KBM-7 (cell line): ENCODE measurements at regions not wholly inside any gene's neighbourhood (a gene's known extent, or its start where the extent isn't known, plus 50 kb on each side); places are given as distances from the start of the nearest gene placed in this dataset.
A peak's percentile ranks its signal among the peaks of the same experiment; 100 is the strongest.

Experiments used
- DNase-seq: peaks from one replicate; pipeline ENCODE4 v3.0.0-alpha.2; 2015
- in situ Hi-C: fragments of 300-500 bp; cut with MboI; formaldehyde crosslinking; loops from 2 replicates; pipeline ENCODE4 v1.14.3; 2020; ENCODE audit warnings: low sequenced_read_pairs, low pct_unique_long_range_greater_than_20kb, mixed read lengths

GRCh38 chr2:19503406-19503805 is 145.0 kb upstream of the OSR1 start:
- in situ Hi-C loops: no loop called here
- no peak for DNase-seq

GRCh38 chr2:19500126-19500525 is 141.7 kb upstream of the OSR1 start:
- no peak for DNase-seq
- in situ Hi-C loops: no loop called here

DNA sequence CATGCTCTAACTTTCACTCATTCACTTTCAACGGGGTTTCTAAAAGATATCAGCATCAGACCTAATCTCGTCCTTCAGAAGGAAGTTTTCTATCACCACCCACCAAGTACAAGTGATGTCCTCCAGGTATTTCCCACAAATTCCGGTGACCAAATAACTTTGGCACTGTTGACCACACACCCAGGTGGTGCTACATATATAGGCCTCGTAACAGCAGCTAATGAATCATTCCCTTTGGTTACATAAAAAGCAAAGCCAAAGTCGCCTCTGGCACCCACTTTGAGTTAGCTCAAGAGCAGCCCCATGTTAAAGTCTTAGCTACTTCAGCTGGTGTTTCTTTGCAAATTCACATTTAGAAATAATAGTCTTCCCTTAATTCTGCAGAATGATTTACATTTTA is 138.2 kb upstream of the OSR1 start:
- no peak for DNase-seq
- in situ Hi-C loops: no loop called here

- in situ Hi-C loops: no loop called here
Measured at GRCh38 chr2:19494241-19494640, 135.8 kb upstream of the OSR1 start.

GRCh38 chr2:19491796-19492195 is 133.4 kb upstream of the OSR1 start:
- in situ Hi-C loops: no loop called here
- DNase-seq: no peak

More at GRCh38 chr2:19494241-19494640, 135.8 kb upstream of the OSR1 start:
- no peak for DNase-seq

DNA sequence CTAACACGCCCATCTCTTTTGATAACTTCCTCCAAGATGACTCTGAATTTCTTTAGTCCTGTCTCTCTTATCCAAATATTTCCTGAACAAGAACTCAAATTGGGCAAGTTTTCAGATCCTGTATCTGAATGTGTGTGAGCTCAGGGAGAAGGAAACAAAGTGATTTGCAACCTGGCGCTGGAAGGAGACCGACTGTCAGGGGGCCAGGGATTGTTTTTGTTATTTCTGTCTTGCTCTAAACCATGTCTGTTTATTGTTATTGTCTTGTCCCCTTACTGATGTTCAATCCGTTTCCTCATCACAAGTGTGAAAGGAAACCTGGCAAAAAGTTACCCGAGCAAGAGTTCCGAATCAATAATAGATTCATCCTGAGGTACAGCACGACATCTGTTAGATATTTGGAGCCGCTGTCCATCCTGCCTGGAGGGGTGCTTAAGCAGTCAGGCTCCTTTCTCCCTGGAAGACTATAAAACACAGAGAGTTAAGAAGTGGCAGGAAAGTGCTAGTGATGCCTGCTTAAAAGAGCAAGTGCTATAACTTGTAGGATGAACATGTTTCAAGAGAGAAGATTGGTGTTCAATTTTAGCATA is 132.5 kb upstream of the OSR1 start:
- in situ Hi-C loops: no loop called here
- no peak for DNase-seq

- in situ Hi-C loops: no loop called here
- no peak for DNase-seq
Measured at GRCh38 chr2:19488009-19488691, 129.7 kb upstream of the OSR1 start.

- DNase-seq: no peak
- in situ Hi-C loops: no loop called here
Measured at GRCh38 chr2:19484736-19485135, 126.3 kb upstream of the OSR1 start.

DNA sequence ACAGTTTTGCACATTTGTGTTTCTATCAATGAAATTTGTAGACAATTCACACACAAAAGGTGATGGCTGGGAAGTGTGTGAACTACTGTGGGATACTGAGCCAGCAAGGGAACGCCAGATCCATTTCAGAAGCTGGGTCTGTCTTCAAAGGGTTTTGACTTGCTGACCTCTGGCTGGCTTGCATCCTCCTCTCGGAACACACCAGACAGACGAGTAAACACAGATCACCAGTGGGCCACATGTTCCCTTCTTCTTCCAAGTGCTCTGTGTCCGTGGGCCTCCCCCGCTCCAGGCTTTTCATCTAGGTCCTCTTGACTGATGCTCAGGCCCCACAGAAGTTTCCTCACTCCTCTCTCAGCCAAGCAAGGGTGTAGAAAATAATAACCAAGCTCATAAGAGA is 122.2 kb upstream of the OSR1 start:
- in situ Hi-C loops: no loop called here
- DNase-seq: no peak

DNA sequence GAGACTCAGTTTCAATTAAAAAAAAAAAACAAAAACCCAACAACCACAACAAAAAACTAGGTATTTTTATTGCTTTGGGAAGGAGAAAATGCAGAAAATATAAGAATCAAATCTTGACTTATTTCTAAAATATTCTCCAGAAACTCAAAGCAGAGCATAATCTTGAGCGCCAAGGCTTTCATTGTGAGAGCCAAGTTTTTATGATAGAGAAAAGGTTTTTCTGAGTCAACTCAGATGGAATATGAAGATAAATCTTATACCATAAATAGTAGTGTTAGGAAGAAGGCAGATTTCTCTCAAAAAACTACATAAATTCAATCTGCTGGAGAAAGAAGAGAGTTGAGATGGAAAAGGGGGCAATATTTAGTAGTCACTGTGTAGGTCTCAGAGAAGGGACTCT is 121.2 kb upstream of the OSR1 start:
- no peak for DNase-seq
- in situ Hi-C loops: no loop called here

DNA sequence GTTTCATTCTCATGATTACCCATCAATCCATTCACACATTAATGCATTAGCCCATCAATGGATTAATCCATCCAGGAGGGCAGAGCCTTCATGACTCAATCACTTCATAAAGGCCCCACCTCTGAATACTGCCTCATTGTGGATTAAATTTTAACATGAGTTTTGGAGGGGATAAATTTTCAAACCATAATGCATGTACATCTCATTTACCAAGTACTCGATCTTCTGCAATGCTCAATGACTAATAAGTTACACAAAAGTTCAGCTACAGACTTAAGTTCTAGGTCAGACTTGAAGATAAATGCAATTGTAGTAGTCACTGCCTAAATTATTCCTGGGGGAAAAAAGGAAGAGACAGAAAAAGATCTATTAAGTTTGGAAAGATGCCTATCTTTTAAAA is 120.0 kb upstream of the OSR1 start:
- DNase-seq: no peak
- in situ Hi-C loops: no loop called here

- no peak for DNase-seq
- in situ Hi-C loops: no loop called here
Measured at GRCh38 chr2:19476327-19476726, 117.9 kb upstream of the OSR1 start.

GRCh38 chr2:19474128-19474527 is 115.7 kb upstream of the OSR1 start:
- in situ Hi-C loops: no loop called here
- peak; percentile 90 for DNase-seq

- in situ Hi-C loops: no loop called here
- no peak for DNase-seq
Measured at GRCh38 chr2:19473350-19473749, 114.9 kb upstream of the OSR1 start.

DNA sequence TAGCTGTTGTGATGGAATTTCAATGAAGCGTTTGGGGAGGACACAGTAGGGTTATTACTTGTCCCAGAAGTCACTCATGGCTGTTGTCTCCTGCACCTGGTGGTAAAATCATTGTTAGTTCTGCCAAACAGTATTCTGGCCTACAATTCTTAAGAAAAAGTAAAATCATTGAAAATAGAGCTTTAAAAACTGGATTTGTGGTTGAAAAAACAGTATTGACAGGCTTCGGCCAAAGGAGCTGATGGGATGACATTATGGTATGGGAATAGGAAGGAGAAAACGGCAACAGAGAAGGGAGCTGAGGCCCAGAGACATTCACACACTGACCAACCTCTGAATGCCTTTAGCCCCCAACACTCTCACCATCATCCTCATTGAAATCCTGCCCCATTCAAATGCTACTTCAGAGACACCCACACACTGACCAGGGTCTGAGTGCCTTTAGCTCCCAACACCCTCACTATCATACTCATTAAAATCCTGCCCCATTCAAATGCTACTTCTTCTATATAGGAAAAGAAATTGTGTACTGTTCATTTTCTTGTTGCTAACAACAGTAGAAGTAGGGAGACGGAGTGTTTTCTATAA is 114.1 kb upstream of the OSR1 start:
- DNase-seq: no peak
- in situ Hi-C loops: no loop called here

- in situ Hi-C loops: no loop called here
Measured at GRCh38 chr2:19471491-19471890, 113.1 kb upstream of the OSR1 start.

DNA sequence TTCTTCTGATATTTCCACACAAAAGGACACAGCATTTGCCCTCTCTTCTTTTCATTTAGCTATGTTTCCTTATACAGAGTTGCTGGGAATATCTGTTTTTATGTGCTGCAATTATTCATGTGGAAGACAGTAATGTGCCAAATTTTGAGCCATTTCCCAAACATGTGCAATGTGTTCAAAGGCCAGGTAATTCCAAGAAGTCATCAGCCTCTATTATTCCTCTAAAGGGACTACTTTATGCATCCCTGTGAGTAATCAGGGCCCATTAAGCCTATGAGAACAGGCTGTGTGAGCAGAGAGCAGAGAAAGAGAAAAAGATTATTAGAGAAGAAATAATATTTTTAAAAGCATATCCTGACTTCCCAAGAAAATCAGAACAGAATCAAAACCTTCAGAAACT is 107.6 kb upstream of the OSR1 start:
- DNase-seq: no peak
- in situ Hi-C loops: no loop called here

More at GRCh38 chr2:19471491-19471890, 113.1 kb upstream of the OSR1 start:
- no peak for DNase-seq

- DNase-seq: no peak
- in situ Hi-C loops: no loop called here
Measured at GRCh38 chr2:19462256-19462645, 103.8 kb upstream of the OSR1 start.

DNA sequence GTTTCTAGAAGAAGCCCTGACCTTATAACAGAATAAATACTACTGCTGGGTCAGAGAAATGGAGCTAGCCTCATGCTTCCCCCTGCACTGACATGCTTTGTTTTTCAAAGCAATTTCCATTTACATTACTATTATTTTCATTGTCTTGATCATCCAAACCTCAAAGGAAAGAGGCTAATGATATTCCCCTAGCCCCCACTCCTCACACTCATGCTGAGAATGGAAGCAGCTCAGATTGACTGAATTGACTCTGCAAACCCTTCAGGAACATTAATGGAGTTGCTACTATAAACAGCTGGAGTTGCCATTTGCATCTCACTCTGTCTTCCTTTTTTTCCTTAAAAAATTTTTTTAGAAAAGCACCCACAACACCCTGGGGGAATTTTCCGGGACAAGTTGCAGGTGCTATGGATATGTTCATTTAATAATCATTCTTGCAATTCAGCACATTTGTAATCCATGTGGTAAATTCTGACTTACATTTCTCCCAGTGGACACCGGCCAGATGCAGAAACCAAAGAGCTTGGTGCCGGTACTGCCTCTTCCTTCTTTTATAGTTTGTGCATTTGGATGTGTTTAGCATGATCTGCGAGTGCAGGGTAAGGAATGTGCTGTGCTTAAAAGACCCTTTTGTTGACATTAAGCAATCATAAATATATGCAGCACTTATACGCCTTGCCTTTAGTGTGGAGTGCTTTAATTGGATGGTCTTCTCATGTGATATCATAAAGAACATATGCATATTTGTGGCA is 103.3 kb upstream of the OSR1 start:
- in situ Hi-C loops: no loop called here
- DNase-seq: no peak

DNA sequence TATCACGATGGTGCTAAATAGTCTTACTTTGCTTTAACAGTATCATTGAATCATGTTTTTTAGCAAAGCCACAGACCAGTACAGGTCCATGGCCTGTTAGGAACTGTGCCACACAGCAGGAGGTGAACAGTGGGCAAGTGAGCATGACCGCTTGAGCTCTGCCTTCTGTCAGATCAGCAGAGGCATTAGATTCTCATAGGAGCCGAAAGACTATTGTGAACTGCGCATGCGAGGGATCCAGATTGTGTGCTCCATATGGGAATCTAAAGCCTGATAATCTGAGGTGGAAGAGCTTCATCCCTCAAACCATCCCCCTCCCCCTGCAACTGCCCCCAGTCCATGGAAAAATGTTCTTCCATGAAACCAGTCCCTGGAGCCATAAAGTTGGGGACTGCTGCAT is 102.3 kb upstream of the OSR1 start:
- DNase-seq: no peak
- in situ Hi-C loops: no loop called here
